Muscle layer of colon (tissue), 2 donors: ENCODE measurements at regions not wholly inside any gene's neighbourhood (a gene's known extent, or its start where the extent isn't known, plus 50 kb on each side); places are given as distances from the start of the nearest gene placed in this dataset.

Experiments
- H3K27ac ChIP-seq: one replicate; pipeline ENCODE4 v1.7.0; 2013; ENCODE audit warnings: low read depth, mild to moderate bottlenecking, low read length, moderate library complexity
- H3K27me3 ChIP-seq, 2 donors: one replicate each; pipeline ENCODE4 v1.7.0; 2013; ENCODE audit warnings: low read length in 2 of 2, mild to moderate bottlenecking in 2 of 2; ENCODE audit not compliant: insufficient read depth in 2 of 2, control insufficient read depth in 1 of 2
- H3K36me3 ChIP-seq: one replicate; pipeline ENCODE4 v1.7.0; 2013; ENCODE audit warnings: mild to moderate bottlenecking, low read length; ENCODE audit not compliant: insufficient read depth
- H3K4me1 ChIP-seq: one replicate; pipeline ENCODE4 v1.7.0; 2013; ENCODE audit warnings: mild to moderate bottlenecking, low read length; ENCODE audit not compliant: insufficient read depth
- H3K4me3 ChIP-seq, 2 donors: one replicate each; pipeline ENCODE4 v1.7.0; 2013; ENCODE audit warnings: low read length in 2 of 2, low read depth in 1 of 2, mild to moderate bottlenecking in 1 of 2, moderate library complexity in 1 of 2
- H3K9ac ChIP-seq: one replicate; pipeline ENCODE4 v1.7.0; 2013; ENCODE audit warnings: low read length
- H3K9me3 ChIP-seq: one replicate; pipeline ENCODE4 v1.7.0; 2013; ENCODE audit warnings: mild to moderate bottlenecking, low read length
- donor health status: abdominal sarcoma.
- donor health status: Adenocarcinoma of cecum.

DNA sequence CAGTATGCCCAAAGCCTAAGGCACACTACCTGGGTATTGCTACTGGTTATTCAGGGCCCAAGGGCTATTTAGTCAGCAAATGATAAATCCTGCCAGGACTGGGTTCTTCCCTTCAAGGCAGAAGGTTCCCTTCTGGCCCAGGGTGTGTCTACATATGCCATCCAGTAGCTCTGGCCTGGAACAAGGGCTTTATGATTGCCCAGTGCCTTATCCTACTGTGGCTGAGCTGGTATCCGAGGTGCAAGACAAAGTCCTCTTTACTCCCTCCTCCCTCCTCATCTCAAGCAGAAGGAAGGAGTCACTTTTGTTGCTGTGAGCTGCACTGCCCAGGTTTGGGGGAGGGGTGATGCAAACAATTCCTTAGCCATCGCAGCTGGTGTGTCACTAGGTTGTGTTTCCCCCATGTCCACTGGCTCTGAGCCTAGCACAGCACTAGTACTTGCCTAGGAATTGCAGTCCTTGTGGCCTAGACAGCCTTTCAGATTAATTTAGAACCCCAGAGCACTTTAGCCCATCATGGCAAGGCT lies 221.8 kb upstream of the TGFBR2 start:
- Histone ChIP-seq H3K9me3 (no peaks in the 10 kb centered on the region), H3K9ac (no peak overlapping the region), H3K36me3 (no peaks in the 10 kb centered on the region), H3K27ac (no peak overlapping the region), H3K4me3 (no peak overlapping the region), H3K27me3 (no peaks in the 10 kb centered on the region), H3K4me1 (no peaks in the 10 kb centered on the region)

- H3K36me3 ChIP-seq = no peaks in the 10 kb centered on the region
- H3K9ac ChIP-seq = no peak overlapping the region
- H3K4me1 ChIP-seq = no peaks in the 10 kb centered on the region
- H3K9me3 ChIP-seq = no peaks in the 10 kb centered on the region
- H3K27ac ChIP-seq = no peak overlapping the region
- no peaks in the 10 kb centered on the region for H3K27me3 ChIP-seq
- no peak overlapping the region for H3K4me3 ChIP-seq
These were observed 213.3 kb upstream of the TGFBR2 start for GRCh38 chr3:30393079-30393478.

DNA sequence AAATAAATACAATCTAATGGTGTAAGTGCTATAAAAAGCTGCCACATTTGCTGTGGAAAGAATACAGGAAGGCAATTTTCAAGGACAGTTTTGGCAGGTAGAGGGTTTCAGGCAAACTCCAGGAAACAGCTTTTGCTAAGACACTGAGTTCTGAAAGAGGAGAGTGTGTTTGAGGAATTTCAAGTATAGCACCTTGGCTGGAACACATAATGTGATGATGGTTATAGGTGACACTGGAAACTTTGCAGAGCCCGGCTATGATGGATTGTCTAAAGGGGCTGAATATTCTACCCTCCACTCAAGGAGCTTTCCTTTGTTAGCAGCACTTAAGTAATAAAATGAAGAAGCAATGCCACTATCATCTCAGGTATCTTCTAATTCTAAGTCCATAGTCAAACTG lies 209.4 kb upstream of the TGFBR2 start:
- Histone ChIP-seq H3K36me3 (no peaks in the 10 kb centered on the region), H3K4me3 (no peak overlapping the region), H3K27me3 (no peaks in the 10 kb centered on the region), H3K4me1 (peaks cover 9% of the 10 kb centered on the region), H3K9ac (no peak overlapping the region), H3K27ac (no peak overlapping the region), H3K9me3 (no peaks in the 10 kb centered on the region)

- Histone ChIP-seq H3K27me3 (no peaks in the 10 kb centered on the region), H3K36me3 (no peaks in the 10 kb centered on the region), H3K4me1 (peaks cover 24% of the 10 kb centered on the region), H3K9me3 (no peaks in the 10 kb centered on the region), H3K4me3 (no peak overlapping the region), H3K9ac (no peak overlapping the region), H3K27ac (no peak overlapping the region)
These were observed 206.8 kb upstream of the TGFBR2 start for GRCh38 chr3:30399394-30400181.

GRCh38 chr3:30400926-30401325 lies 205.5 kb upstream of the TGFBR2 start:
- peaks cover 24% of the 10 kb centered on the region for H3K4me1 ChIP-seq
- H3K36me3 ChIP-seq = no peaks in the 10 kb centered on the region
- no peak overlapping the region for H3K27ac ChIP-seq
- H3K9me3 ChIP-seq = no peaks in the 10 kb centered on the region
- H3K9ac ChIP-seq = no peak overlapping the region
- H3K4me3 ChIP-seq = no peak overlapping the region
- no peaks in the 10 kb centered on the region for H3K27me3 ChIP-seq

DNA sequence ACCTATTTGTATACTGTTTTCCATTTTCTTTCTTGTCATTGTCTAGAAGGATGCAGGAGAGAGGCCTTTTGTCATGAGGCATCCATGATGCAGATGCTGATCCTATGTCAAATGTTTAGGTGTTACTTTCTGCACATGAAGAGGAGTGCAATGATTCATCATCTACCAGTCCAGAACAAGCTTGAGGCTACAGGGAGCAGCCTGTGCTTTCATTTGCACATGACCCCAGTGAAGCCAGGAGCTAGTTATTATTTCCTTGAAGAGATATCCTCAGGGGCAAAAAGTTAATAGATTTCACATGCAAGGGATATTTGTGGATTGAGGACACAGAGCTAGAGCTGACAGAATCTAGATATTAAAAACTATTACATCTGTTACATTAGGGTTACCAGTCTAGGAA lies 204.4 kb upstream of the TGFBR2 start:
- peaks cover 24% of the 10 kb centered on the region for H3K4me1 ChIP-seq
- no peak overlapping the region for H3K27ac ChIP-seq
- H3K9me3 ChIP-seq = no peaks in the 10 kb centered on the region
- H3K36me3 ChIP-seq = no peaks in the 10 kb centered on the region
- H3K4me3 ChIP-seq = no peak overlapping the region
- H3K27me3 ChIP-seq = no peaks in the 10 kb centered on the region
- H3K9ac ChIP-seq = no peak overlapping the region

DNA sequence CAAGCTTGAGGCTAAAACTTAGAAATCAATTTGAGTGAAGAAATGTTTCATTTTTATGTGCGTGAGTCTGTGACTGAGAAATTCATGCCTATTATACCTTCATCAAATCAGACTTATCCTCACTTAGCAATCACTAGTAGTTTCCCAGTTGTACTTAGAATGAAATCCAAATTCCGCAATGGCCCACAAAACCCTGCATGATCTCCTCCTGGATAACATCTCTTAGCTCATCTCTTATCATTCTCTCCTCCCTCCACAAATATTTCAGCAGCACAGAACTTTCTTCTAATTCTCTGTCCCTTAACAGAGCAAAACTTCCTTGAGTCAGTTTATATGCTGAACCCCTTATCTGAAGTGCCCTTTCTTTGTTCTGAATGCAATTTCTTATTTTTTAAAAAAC lies 198.8 kb upstream of the TGFBR2 start:
- Histone ChIP-seq H3K9me3 (no peaks in the 10 kb centered on the region), H3K9ac (no peak overlapping the region), H3K27me3 (no peaks in the 10 kb centered on the region), H3K27ac (no peak overlapping the region), H3K4me1 (peaks cover 10% of the 10 kb centered on the region), H3K36me3 (no peaks in the 10 kb centered on the region), H3K4me3 (no peak overlapping the region)

DNA sequence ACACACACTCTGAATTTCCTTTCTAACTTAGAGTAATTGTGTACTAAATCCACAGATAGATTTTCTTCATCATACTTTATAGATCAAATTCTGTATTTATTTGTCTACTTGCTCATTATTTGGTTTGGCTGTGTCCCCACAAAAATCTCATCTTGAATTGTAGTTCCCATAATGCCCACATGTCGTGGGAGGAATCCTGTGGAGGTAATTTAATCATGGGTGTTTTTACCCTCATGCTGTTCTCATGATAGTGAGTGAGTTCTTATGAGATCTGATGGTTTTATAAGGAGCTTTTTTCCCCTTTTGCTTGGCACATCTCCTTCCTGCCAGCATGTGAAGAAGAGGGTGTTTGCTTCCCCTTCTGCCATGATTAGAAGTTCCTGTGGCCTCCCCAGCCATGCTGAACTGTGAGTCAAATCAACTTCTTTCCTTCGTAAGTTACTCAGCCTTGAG lies 198.3 kb upstream of the TGFBR2 start:
- Histone ChIP-seq H3K4me3 (no peak overlapping the region), H3K9ac (no peak overlapping the region), H3K27ac (no peak overlapping the region), H3K9me3 (no peaks in the 10 kb centered on the region), H3K36me3 (no peaks in the 10 kb centered on the region), H3K27me3 (no peaks in the 10 kb centered on the region), H3K4me1 (peaks cover 5% of the 10 kb centered on the region)

- Histone ChIP-seq H3K27ac (no peak overlapping the region), H3K9me3 (no peaks in the 10 kb centered on the region), H3K4me1 (no peaks in the 10 kb centered on the region), H3K9ac (no peak overlapping the region), H3K36me3 (no peaks in the 10 kb centered on the region), H3K27me3 (no peaks in the 10 kb centered on the region), H3K4me3 (no peak overlapping the region)
These were observed 188.0 kb upstream of the TGFBR2 start for GRCh38 chr3:30418443-30418842.

DNA sequence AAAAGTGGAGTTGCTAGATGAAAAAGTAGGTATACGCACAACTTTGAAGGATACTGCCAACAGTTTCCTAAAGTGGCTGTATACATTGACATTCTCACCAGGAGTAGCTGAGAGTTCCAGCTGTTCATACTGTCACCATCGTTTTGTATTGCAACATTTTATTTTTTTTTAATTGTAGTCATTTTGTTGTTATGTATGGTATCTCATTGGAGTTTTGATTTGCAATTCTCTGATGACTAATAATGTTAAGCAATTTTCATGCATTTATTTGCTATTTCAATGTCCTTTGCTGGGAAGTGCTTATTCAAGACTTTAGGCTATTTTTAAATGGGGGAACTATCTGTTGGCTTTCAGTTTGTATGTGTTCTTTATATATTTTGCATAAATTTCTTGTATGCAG lies 185.1 kb upstream of the TGFBR2 start:
- Histone ChIP-seq H3K9ac (no peak overlapping the region), H3K4me3 (no peak overlapping the region), H3K27me3 (no peaks in the 10 kb centered on the region), H3K9me3 (no peaks in the 10 kb centered on the region), H3K4me1 (peaks cover 4% of the 10 kb centered on the region), H3K36me3 (no peaks in the 10 kb centered on the region), H3K27ac (no peak overlapping the region)

- Histone ChIP-seq H3K27ac (peak overlapping the region; percentile 35), H3K9ac (no peak overlapping the region), H3K4me3 (no peak overlapping the region), H3K36me3 (no peaks in the 10 kb centered on the region), H3K9me3 (no peaks in the 10 kb centered on the region), H3K4me1 (peaks cover 15% of the 10 kb centered on the region), H3K27me3 (no peaks in the 10 kb centered on the region)
These were observed 180.0 kb upstream of the TGFBR2 start for GRCh38 chr3:30426293-30426993.
